Umbilical cord (tissue), 1 donor: ENCODE measurements at regions not wholly inside any gene's neighbourhood (a gene's known extent, or its start where the extent isn't known, plus 50 kb on each side); places are given as distances from the start of the nearest gene placed in this dataset.
"Not testable (repeated sequence)": the region's sequence is repeated elsewhere in the genome, so short reads cannot be mapped to it uniquely, and the experiment has no call there.

Source experiments
- DNase-seq: peaks from one replicate; pipeline ENCODE4 v3.0.0-alpha.2; 2015; ENCODE audit warnings: low spot score

DNA sequence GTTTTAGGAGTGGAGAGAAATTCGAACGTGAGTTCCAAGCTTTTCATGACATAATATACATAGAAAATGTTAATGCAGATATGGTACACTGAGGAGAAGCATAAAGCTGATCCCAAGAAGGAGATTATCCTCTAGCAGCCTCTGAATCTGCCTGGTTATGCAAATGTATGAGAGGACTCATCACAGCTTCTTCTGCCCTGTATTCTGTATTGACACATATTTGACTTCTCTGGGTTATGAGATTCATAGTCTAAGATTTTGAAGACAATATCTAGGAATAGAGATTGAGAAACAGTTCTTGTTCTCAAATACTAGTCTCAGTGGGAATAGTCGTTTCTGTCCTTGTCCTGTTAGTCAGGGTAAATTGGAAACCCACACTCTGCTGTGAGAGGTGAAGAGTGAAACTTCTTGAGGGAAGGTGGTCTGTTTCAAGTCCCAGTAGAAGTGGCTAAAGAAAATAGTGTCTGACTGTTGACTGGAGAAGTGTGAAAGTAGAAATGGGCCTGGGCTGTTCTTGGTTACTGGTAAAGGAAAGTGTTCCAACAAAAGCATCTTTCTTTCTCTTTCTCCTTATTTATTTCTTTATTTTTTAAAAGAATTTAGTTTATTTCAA is 1356.6 kb downstream of the SLITRK5 start:
- DNase-seq, result no peak

DNA sequence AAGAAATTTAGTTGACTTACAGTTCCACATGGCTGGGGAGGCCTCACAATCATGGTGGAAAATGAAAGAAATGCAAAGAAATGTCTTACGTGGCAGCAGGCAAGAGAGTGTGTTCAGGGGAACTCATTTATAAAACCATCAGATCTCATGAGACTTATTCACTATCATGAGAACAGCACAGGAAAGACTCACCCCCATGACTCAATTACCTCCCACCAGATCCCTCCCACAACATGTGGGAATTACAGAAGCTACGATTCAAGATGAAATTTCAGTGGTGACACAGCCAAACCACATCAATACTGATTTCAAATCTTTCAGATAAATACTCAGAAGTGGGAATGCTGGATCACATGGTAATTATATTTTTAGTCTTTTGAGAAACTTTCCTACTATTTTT is 1357.9 kb downstream of the SLITRK5 start:
- no peak for DNase-seq

- no peak for DNase-seq
These were observed 1362.8 kb downstream of the SLITRK5 start for GRCh38 chr13:89034015-89034414.

DNA sequence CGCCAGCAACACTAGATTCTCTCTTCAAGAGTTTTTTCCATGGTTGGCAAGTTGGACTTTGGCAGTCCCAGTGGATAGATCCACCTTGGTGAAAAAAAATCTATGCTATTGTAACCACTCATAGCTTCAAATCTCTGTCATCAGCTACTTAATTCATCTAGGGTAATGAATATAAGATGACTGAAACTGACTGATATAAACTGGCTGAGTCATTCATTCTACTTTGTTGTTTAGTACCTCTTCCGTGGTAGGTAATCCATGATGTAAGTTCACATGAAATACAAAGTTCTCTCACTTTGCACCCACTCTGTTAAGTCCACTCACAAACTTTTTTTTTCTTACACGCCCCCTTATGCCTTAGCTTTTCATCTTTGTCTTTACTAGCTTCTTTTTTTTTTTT is 1381.5 kb downstream of the SLITRK5 start:
- no peak for DNase-seq

- no peak for DNase-seq
These were observed 1382.2 kb downstream of the SLITRK5 start for GRCh38 chr13:89053418-89053817.

GRCh38 chr13:89057274-89057673 is 1386.1 kb downstream of the SLITRK5 start:
- no peak for DNase-seq

DNA sequence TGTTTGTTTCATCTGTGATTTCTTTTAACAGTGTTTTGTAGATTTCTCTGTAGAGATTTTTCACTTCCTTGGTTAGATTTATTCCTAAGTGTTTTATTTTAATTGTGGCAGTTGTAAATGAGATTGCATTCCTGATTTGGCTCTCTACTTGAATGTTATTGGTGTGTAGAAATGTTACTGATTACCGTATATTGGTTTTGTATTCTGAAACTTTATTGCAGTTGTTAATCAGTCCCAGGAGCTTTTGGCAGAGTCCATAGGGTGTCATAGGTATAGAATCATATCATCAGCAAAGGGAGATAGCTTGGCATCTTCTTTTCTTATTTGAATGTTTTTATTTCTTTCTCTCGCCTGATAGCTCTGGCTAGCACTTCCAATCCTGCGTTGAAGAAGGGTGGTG is 1386.7 kb downstream of the SLITRK5 start:
- no peak for DNase-seq

DNA sequence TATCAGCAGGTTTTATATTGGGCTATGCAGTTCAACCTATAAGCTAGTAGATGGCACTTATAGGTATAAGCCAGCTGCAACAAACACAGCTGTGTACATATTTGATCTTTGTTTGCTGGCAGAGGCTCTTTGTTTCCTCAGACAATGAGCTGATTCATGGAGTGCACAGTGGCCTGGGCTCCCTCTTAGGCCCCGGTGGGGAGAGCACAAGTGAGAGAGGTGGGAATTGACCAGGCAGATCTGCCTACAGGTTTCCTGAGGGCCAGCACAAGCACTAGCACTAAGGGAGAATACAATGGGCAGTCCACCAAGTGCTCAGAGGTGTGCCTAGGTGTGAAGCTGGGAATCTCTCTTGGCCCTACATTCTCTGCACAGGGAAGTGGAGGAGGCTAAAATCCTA is 1390.7 kb downstream of the SLITRK5 start:
- DNase-seq, result no peak

DNA sequence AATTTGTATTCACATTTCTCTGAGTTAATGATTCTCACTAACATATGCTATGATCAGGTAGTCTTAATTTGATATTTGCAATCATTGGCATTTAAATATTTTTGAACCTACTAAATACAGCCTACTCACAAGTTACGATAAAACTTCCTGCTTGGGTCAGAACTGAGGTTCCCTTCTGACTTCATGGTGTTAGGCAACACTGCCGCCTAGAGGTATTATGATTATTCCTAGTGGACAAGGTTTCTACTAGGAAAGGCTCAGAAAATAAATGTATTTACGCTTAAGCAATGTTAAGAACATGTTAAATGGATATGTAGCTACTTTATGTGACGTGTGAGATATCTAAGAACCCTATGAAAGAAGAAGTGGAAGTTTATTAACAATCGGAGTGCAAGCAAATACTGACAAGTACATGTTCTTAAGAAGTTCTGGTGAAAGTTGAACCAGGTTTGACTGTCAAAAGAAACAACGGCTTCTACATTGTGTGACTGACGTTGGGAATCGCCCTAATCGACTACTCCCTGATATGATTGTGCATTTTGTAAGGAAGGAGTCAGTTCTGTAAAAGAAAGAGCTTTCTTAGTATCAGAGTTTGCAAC is 1395.8 kb downstream of the SLITRK5 start:
- peak; percentile 70 for DNase-seq

- no peak for DNase-seq
These were observed 1401.8 kb downstream of the SLITRK5 start for GRCh38 chr13:89072979-89073378.

DNA sequence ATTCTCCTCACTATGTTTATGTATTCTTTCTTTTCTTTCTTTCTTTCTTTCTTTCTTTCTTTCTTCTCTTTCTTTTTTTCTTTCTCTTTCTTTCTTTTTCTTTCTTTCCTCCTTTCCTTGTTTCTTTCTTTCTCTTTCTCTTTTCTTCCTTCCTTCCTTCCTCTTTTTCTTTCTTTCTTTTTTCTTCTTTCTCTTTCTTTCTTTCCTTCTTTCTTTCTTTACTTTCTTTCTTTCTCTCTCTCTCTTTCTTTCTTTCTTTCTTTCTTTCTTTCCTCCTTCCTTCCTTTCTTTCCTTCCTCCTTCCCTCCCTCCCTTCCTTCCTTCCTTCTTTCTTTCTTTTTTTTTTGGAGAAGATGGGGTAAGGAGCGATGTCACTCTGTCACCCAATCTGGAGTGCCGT is 1405.5 kb downstream of the SLITRK5 start:
- no peak for DNase-seq

GRCh38 chr13:89082623-89083022 is 1411.5 kb downstream of the SLITRK5 start:
- DNase-seq, result no peak

- not testable (repeated sequence) for DNase-seq
These were observed 1416.9 kb downstream of the SLITRK5 start for GRCh38 chr13:89088107-89088506.

DNA sequence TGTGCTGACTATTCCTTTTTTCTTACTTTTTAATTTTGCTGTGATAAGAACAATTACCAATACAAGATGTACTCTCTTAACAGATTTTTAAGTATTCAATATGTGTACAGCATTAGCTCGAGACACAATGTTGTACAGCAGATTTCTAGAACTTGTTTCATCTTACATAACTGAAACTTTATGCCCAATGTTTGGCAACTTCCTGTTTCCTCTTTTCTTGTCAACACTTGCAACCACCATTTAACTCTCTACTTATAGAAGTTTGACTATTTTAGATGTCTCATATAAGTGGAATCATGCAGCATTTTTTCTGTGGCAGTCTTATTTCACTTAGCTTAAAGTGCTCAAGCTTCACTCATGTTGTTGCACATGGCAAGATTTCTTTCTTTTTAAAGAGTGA is 1426.8 kb downstream of the SLITRK5 start:
- DNase-seq, result no peak

DNA sequence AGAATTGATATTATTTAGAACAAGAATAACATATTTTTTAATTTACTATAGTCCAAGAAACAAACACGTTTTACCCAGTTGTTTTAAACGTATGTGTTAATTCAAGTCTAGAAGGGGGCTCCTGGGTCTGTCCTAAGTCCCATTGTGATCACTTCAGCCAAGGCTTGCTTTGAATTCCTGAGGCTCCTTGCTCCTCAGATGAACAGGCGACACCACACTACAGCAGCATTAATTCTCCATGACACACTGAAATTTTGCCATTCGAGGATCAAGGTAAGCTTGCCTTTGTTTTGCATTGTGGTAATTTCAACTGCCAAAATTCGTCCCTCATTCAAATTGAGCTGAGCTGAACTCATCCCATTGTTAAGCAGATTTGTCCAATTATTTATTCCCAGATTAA is 1442.6 kb downstream of the SLITRK5 start:
- DNase-seq, result no peak

- DNase-seq, result no peak
These were observed 1444.1 kb downstream of the SLITRK5 start for GRCh38 chr13:89115307-89115706.

DNA sequence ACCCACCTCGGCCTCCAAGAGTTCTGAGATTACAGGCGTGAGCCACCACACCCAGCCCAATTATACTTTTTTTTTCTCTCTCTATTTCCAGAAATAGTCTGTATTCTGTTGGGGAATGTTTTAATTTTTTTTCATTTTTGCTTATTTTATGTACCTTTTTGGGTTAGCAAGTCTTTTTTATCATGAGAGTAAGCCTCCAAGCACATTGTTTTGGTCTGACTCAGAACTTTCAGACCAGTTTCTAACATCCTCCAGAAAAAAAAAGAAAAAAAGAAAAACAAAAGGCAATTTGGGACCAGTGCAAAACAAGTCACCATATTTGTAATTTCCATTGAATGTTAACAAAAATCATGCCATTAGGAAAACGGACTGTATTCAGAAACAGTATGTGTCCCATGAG is 1465.5 kb downstream of the SLITRK5 start:
- DNase-seq, result no peak

DNA sequence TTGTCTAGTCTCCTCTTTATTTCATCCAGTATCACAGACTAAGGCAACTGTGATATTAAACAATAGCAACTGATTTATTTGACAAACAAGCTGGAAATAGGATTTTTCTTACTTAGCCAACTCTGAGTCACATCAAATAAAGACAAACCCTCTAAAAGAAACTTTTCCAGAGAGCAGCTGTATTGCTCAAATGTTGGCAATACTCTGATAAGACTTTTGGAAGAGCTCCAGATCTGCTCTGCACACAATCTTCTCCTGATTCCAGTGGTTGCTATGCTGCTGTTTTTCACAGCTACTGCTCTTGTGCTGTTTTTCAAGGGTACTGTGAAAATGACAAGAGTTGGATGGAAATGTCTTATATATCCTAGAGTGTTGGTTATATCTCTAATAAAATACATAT is 1479.2 kb downstream of the SLITRK5 start:
- peak; percentile 80 for DNase-seq

DNA sequence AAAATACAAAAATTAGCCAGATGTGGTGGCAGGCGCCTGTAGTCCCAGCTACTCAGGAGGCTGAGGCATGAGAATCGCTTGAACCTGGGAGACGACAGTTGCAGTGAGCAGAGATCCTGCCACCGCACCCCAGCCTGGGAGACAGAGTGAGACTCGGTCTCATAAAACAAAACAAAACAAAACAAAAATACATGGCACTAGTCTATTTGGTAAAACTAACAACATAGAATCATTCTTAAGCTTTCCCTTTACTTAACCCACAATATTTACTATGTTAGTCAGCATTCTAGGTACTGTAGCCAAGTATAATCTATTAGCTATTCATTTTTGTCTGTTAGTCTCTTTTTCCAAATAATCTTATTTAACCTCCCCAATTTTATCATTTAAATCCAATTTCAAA is 1482.8 kb downstream of the SLITRK5 start:
- no peak for DNase-seq

DNA sequence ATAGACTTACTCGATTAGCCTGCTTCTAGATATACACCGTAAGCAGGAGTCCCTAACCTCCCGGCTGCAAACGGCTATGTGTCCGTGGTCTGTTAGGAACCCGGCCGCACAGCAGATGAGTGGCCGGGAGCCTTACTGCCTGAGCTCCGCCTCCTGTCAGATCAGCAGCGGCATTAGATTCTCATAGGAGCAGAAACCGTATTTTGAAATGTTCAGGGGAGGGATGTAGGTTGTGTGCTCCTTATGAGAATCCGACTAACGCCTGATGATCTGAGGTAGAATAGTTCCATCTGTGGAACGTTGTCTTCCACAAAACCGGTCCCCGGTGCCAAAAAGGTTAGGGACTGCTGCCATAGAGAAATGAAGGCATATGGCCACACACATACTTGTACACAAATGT is 1491.9 kb downstream of the SLITRK5 start:
- no peak for DNase-seq

GRCh38 chr13:89165685-89166084 is 1494.5 kb downstream of the SLITRK5 start:
- no peak for DNase-seq

- DNase-seq, result no peak
These were observed 1498.8 kb downstream of the SLITRK5 start for GRCh38 chr13:89169951-89170350.

- no peak for DNase-seq
These were observed 1509.9 kb downstream of the SLITRK5 start for GRCh38 chr13:89181041-89181440.

DNA sequence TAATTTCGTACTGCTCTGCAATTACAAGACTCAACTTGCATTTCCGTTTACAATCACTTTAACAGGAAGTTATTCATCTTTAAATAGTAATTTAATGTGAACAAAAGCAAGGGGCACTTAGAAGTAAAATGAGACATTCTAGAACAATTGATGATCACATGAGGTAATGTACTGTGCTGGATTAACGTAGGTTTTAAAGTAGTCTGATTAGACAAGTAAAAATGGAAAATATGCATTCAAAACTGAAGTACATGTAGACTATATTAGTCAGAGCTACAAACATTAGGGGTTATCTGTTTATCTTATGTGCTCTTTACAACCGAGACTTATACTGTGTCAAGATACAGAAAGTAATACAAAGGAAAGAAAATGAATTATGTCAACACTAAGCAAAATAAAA is 1528.0 kb downstream of the SLITRK5 start:
- no peak for DNase-seq
